ENCODE measurements at regions not wholly inside any gene's neighbourhood (a gene's known extent, or its start where the extent isn't known, plus 50 kb on each side); places are given as distances from the start of the nearest gene placed in this dataset.

GRCh38 chr13:97160421-97160820, 61.7 kb upstream of the MBNL2 start:
- no peaks in the 10 kb centered on the region for H3K9me3 Mint-ChIP-seq
- no peak for DNase-seq (ENCODE audit: low read depth, low spot score)
- no peaks in the 10 kb centered on the region for H3K27me3 Mint-ChIP-seq (ENCODE audit: low read depth)
- TF ChIP-seq, protein P1, sequence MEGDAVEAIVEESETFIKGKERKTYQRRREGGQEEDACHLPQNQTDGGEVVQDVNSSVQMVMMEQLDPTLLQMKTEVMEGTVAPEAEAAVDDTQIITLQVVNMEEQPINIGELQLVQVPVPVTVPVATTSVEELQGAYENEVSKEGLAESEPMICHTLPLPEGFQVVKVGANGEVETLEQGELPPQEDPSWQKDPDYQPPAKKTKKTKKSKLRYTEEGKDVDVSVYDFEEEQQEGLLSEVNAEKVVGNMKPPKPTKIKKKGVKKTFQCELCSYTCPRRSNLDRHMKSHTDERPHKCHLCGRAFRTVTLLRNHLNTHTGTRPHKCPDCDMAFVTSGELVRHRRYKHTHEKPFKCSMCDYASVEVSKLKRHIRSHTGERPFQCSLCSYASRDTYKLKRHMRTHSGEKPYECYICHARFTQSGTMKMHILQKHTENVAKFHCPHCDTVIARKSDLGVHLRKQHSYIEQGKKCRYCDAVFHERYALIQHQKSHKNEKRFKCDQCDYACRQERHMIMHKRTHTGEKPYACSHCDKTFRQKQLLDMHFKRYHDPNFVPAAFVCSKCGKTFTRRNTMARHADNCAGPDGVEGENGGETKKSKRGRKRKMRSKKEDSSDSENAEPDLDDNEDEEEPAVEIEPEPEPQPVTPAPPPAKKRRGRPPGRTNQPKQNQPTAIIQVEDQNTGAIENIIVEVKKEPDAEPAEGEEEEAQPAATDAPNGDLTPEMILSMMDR (conservative IDR thresholded peaks at IDR 0.05): no peak
- H3K36me3 Mint-ChIP-seq (ENCODE audit: low read depth): no peaks in the 10 kb centered on the region
- H3K27ac Mint-ChIP-seq (ENCODE audit: unreplicated experiment): no peak overlapping the region
- no peaks in the 10 kb centered on the region for H3K4me1 Mint-ChIP-seq
- no peak overlapping the region for H3K4me3 Mint-ChIP-seq

- TF ChIP-seq, protein P1 (conservative IDR thresholded peaks at IDR 0.05): no peak
- no peaks in the 10 kb centered on the region for H3K27me3 Mint-ChIP-seq (ENCODE audit: low read depth)
- H3K4me1 Mint-ChIP-seq: no peaks in the 10 kb centered on the region
- H3K27ac Mint-ChIP-seq (ENCODE audit: unreplicated experiment): no peak overlapping the region
- no peaks in the 10 kb centered on the region for H3K36me3 Mint-ChIP-seq (ENCODE audit: low read depth)
- H3K9me3 Mint-ChIP-seq: no peaks in the 10 kb centered on the region
- H3K4me3 Mint-ChIP-seq: no peak overlapping the region
- DNase-seq (ENCODE audit: low read depth, low spot score): no peak
Observed at GRCh38 chr13:97161582-97162231, 60.4 kb upstream of the MBNL2 start.

DNA sequence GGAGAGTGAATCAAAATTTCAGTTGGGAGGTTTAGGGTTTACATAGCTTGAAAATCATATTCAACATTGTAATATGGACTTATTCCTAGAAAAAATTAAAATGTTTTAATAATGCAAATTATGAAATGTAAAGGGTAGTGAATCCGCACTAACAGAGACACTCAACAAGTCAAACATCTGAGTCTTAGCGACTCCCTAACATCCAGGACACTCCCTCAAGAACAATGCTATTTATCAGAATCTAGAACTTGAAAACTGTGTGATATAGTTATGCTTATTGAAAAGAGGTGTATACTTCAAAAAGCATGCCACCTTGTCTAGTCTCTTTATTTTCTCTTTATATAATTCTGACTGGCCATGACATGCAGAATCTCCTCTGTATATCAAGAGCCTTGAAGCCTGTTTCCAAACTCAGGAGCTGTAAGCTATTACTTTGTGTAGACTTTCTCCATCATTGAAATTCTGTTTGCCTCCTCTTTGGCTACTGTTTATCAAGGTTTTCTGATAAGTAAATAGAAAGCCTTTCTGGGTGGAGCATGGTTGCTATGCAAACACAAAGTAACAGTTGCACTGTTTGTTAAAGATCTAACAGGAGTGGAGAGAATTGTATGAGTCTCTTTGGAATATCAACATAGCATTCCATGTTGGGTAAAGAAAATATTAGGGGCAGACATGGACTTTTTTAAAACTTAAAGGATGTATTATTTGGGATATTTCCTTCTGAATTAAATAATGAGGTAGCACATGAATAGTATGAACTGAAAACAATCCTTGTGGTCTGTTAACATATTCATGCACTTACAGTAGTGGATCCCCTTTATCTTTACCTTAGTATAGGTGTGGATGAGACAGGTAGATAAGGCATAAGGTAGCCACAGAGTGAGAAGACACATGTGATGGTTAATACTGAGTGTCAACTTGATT, 56.4 kb upstream of the MBNL2 start:
- Mint-ChIP-seq H3K9me3 (no peaks in the 10 kb centered on the region), H3K27me3 (ENCODE audit: low read depth) (no peaks in the 10 kb centered on the region), H3K4me3 (no peak overlapping the region), H3K4me1 (no peaks in the 10 kb centered on the region), H3K27ac (ENCODE audit: unreplicated experiment) (no peak overlapping the region), H3K36me3 (ENCODE audit: low read depth) (no peaks in the 10 kb centered on the region)
- DNase-seq (ENCODE audit: low read depth, low spot score): no peak
- TF ChIP-seq, protein P1 (conservative IDR thresholded peaks at IDR 0.05): no peak

DNA sequence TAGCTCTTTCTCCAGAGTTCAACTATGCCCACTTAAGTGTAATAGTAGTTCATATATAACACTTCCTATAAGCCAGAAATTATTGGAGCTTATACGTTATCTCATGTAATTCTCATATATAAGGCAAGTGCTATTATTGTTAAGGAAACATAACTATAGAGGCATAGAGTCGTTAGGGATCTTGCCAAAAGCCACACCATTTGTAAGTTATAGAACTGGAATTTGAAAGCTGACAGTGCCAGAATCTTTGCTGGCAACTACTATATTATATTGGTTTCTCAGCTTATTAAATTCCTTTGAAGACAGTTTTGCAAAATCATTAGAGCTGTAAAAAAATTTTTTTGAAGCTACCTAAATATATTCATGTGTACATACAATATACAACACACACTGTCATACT, 51.0 kb upstream of the MBNL2 start:
- TF ChIP-seq, protein P1 (conservative IDR thresholded peaks at IDR 0.05): no peak
- no peaks in the 10 kb centered on the region for H3K27me3 Mint-ChIP-seq (ENCODE audit: low read depth)
- no peak overlapping the region for H3K27ac Mint-ChIP-seq (ENCODE audit: unreplicated experiment)
- no peaks in the 10 kb centered on the region for H3K36me3 Mint-ChIP-seq (ENCODE audit: low read depth)
- no peak overlapping the region for H3K4me3 Mint-ChIP-seq
- H3K4me1 Mint-ChIP-seq: no peaks in the 10 kb centered on the region
- DNase-seq (ENCODE audit: low read depth, low spot score): no peak
- no peaks in the 10 kb centered on the region for H3K9me3 Mint-ChIP-seq

All from neural crest cell (in vitro differentiated cells).